GM19193 (cell line): ENCODE measurements at regions not wholly inside any gene's neighbourhood (a gene's known extent, or its start where the extent isn't known, plus 50 kb on each side); places are given as distances from the start of the nearest gene placed in this dataset.

Experiments
- POLR2A ChIP-seq: IDR thresholded peaks from 4 replicates; pipeline ENCODE4 v1.6.1; 2011; ENCODE audit not compliant: insufficient read depth, insufficient read length; ENCODE audit errors: extremely low read depth

DNA sequence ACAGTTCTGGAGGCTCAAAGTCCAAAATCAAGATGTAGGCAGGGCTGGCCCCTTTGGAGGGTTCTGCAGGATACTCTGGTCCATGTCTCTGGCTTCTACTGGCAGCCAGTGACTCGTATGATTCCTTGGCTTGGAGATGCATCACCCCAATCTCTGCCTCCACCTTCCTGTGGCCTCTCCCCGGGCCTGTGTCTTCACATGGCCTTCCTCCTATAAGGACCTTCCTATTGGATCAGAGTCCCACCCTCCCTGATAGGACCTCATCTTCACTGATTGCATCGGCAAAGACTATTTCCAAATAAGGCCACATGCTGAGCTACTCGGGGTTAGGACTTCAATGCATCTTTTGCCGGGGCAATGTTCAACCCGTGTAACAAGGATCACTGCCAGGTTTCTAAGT is 509.0 kb downstream of the CD83 start:
- TF ChIP-seq POLR2A = no peak

DNA sequence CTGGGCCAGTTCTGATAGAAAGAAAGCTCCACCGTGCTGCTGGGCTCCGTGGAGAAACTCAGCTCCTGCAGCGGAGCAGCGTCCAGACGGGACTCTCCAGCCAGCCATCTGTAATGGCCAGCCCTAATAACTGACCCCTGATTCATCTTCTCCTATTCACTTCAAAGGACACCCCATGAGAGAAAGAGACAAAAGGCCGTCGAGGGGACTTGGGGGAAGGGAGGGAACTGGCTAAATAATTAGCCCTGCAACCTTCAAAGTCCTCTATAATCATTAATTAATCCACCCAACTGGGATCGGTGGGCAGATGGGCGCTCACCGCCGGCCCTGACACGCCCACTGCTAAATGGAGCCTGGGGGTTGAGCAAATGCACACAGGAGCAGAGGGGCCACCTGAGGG is 512.4 kb downstream of the CD83 start:
- TF ChIP-seq POLR2A = no peak

DNA sequence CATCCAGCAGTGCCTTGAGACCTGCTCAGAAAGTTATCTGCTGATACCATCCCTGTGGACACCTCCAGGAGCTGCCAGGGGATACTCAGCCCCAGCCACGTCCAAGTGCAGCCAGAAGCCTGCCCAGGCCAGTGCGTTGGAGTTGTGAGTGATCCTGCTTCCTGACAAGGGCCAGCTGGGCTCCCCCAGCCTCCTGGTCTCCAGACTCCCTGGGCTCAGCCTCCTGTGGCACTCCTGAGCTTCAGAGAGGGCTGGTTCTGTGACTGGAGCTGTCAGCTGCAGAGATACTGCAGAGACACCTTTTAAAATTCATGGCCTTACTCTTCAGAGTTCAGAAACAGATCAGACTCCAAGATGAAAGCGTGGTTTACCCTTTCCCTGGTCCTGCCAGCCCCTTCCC is 515.9 kb downstream of the CD83 start:
- no peak for TF ChIP-seq POLR2A

DNA sequence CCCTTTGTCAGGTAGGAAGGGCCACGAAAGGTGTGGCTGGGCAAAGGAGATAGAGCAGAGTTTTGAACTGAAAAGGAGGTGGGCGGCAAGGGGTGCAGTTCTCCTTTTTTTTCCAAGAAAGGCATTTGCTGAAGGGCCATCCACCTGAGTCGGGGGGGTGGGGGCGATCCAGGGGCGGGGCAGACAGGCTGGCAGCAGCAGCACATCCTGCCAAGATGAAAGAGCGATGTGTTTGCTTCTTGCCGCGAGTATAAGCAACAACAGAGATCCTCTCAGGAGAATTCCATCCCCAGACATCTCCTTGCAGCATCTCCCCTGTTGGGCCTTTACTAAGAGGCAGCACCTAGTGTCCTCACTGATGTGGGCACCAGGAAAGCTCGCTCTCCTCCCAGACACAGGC is 516.5 kb downstream of the CD83 start:
- TF ChIP-seq POLR2A = no peak

DNA sequence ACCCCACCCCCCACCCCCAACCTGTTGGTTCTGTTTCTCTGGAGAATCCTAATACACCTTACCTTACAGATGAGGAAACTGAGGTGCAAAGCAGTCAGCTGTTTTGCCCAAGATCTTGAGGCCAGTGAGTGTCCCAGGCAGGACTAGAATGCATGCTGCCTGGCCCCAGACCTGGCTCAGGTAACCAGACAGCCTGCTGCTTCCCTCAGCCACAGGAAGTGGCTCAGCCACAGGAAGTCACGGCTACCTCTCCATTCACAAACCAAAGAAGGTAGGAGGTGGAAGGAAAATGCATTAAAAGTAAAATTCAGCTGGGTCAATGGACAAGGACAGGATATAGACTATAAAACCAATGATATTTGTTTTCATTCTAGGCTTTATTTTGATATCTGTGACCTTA is 517.6 kb downstream of the CD83 start:
- TF ChIP-seq POLR2A = no peak

DNA sequence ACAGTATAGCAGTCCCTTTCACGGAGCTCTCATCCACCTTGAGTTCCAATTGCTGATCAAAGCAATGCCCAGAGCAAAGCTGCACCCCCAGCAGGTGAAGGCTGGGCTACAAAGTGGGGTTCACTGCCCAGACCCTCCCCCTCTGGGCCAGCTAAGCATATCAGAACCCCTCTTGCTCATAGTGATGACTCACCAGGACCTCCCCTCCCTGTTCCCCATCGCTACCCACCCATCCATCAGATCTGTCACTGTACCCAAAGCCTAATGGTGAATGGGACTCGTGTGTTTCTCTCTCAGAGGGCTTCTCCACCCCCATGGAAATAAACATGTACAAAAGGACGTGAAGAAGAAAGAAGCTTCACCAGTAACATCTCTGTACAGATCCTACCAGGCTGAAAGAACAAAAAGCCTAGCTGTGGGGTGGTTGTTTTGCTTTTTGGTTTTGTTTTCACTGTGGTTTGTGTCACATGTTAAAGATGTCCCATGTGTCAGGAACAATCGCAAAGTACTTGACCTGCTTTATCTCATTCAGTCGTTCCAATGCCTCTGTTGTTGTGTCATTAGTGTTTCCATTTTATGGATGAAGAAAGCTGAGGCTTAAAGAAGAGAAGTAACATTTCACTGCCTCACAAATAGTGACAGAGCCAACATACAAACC is 518.5 kb downstream of the CD83 start:
- no peak for TF ChIP-seq POLR2A

DNA sequence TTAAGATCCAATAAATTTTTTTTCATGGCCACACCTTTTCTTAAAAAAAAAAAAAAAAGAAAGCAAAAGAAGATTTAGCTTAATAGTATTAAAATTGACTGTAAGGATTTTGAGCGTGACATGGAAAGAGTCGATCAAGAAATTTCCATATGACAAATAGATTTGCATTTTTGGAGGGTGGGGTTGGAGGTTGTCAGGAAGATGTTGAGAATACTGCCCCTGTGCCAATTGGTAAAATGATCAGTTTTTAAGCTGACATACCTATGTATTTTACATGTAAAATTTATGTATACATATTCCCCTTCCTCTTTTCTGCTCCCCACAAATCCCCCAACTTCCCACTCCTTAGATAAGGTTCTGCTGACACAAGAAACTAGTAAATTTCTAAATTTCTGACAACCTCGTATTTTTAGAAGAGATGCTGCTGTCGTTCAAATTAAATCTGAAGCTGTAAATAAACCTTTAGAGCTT is 520.9 kb downstream of the CD83 start:
- TF ChIP-seq POLR2A = no peak

DNA sequence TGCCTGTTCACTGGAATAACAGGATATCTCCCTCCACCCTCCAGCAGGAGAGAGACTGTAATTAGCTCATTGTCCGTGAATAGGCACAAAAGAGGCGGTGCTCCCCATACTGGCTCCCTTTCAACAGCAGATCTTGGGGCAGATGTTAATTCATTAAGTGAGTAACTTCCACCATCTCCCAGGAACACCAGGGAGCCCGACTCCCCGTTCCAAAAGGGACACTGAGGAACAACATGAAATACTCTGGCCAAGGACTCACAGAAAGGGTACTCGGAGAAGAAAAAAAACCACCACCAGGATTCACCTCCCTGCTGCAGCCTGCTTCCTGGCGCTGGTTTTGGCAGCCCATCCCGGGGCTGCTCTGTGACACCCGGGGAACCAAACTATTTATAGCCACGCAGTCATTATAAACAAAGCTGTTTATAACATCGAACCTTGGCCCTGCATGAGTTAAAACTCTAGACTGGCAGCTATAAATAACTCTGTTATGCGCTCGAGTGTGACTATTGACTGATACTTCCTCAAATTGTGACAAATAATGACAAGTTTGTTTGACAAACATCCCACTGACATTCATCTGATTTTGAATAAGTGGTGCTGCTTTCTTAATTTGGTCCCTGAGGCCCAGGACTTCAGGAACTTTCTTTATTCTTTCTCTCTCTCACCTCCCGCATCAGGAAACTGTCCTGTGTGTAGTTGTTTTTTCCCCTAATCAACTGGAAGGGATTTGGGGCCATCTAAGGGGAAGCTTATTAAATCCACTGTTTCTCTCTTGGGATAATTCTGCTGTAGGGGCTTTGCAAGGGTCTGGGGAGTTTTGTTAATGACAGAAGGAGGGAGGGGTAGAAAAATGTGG is 521.6 kb downstream of the CD83 start:
- no peak for TF ChIP-seq POLR2A

DNA sequence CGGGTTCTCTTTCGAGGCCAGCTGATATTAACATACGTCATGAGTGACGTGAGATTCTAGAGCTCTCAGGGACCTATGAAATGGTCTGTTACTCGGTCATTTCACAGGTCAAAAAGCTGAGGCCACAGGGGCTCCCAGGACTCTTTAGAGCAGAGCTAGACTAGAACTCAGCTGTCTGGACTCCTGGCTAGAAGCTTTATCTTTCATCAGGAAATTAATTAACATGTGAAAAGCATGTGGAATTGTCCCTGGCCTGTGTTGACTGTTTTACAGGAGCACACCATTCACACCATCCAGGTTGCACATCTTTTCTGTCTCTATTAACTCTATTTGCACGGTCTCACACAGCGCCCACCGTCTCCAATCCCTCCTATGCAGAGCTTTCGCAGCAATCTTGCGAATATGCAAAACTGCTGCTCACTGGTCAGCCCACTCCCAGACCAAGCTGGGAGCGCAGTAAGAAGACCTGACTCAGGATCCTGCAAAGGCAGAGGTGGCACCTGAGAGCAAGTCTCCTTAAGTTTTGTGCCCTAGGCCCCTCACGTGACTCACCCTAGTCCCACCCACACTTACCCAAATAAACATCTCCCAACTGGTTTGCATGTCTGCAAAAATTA is 522.5 kb downstream of the CD83 start:
- no peak for TF ChIP-seq POLR2A

DNA sequence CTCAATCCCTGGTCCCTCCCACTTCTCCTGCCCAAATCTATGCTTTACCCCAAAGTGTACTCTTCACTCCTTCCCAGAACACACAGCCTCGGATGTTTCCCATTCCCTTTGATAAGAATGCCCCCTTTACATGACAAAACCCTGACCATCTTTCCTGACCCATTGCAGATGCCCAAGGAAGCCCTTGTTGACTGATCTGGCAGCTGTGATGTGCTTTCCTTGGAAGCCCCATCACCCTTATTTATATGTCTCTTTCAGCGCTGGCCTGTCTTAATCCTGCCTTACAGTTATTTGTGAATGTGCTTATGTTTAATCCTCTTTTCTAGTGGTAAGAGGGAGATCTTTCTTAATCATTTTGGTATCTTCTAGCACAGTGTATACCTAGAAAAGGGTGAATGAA is 523.1 kb downstream of the CD83 start:
- TF ChIP-seq POLR2A = no peak

DNA sequence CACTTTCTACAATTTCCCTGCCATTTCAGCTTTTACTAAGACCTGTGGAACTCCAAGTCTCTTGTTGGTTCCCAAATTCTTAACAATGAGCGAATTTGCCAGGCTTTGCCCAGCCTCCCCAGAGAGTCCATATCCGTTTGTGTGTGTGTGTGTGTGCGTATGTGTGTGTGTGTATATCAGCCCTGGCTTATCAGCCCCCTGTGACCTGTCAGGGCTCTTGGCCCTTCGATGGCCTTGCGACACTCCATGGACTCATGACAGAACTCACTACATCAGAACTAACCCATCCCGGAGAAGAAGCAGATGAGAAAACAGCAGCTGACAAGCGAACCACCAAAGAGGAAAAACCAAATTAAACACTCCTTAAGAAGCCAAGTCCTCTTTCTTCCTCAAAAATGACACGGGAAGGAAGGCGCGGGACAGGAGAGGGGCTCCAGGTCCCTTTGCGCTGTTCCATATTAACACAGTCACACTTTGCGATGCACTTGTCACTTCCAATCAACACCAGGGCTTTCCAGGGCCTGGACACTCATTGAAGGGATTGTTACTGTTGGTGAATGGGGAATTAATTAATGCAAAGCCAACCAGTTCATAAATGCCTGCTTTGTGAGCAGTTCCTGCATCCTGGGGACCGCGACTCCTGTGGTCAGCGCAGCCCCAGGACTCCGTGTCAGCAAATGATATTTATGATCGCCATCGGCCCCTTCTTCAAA is 524.0 kb downstream of the CD83 start:
- no peak for TF ChIP-seq POLR2A

DNA sequence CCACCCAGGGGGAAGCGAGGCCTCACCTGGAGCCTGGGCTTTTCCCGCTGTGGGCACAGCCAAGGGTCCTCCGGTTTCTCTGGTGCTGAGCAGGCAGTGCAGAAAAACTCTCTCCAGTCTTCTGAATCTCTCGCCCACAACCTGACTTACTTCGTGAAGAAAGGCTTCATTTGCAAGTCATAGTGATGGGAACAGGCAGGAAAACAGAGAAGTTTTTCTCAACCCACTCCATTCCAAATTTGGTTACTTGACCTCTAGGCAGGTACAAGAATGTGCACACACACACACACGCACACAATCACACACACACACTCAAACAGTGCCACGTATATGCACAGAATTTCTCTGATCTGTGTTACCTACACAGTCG is 524.5 kb downstream of the CD83 start:
- TF ChIP-seq POLR2A = no peak

DNA sequence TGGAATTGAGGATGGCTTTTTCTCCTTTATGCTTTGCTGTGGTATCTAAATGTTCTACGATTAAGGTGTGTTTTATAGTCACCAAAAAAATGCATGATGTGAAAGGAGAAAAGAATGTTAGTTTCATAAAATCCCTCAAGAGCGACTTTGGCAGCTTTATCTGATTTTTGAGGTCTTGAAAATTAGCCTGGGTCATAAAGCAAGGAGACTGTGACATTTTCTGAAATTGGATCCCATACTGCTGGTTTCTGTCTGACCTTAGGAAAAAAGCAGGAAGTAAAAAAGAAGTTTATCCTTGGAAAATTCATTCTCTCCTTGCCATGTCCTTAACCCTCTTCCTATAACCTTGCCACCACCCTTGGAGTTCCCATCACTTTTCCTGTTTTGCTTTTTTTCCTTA is 525.3 kb downstream of the CD83 start:
- TF ChIP-seq POLR2A = no peak

DNA sequence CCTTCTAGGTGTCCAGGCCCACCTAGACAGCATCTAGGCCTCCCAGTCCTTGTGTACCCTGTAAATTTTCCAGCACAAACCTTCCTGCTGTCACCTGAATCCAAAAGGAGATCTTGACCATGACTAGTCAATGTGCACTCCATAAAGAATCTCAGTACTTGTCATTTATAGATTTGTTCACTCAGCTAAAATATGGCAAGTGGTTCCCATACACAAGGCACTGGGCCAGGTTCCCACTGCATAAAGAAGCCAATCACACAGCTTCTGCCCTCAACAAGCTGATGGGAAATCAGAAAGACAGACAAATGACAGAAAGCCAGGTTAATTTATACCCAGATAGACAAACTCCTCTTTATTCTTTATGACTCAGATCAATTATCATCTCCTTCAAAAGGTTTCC is 526.8 kb downstream of the CD83 start:
- TF ChIP-seq POLR2A = no peak

DNA sequence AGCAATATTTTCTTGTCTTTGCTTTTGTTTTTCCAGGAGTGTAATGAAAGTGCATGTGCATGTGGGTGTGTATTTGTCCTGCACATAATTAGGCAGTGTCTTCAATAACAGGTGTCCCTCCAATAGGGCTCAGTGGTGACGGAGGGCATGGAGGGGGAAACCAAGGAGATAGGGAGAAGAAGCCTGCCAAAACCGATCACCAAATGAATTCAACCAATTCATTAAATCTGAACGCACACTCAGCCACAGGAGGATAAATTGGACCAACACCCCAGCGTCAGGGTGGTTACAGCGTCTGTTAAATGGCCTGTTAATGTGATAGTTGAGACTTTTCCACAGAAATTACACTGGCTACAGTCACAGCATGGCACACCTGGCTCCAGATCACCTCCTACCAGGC is 527.6 kb downstream of the CD83 start:
- TF ChIP-seq POLR2A = no peak

DNA sequence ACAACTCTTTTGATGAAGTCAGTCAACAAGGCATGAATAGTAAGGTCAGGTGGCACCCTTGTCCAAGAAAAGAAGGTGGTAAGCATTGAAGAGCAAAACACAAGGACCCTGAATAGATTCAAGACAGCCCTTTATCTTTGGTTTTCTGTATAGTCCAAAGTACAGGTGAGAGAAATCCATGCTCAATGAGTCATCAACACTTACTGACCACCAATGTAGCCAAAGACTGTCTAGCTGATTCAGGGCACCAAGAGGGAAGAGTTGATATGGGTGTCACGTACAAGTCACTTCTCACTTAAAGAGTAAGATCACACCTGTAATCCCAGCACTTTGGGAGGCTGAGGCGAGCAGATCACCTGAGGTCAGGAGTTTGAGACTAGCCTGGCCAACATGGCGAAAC is 528.3 kb downstream of the CD83 start:
- no peak for TF ChIP-seq POLR2A

DNA sequence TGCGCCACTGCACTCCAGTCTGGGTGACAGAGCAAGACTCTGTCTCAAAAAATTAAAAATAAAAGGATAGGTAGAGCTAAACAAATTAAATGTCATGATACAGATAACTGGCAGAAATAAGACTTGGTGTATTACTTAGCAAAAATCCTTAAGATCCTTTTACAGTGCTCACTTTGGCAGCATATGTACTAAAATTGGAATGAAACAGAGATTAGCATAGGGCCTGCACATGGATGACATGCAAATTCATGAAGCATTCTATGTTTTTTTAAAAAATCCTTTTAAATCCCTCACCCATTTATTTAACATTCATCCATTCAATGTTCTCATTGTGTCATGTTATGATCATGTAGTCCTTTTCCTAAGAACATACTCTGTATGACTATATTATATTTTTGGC is 528.8 kb downstream of the CD83 start:
- no peak for TF ChIP-seq POLR2A
